HUES48 (cell line): ENCODE measurements at regions not wholly inside any gene's neighbourhood (a gene's known extent, or its start where the extent isn't known, plus 50 kb on each side); places are given as distances from the start of the nearest gene placed in this dataset.

ENCODE experiments used
- H3K27ac ChIP-seq: one replicate; pipeline ENCODE4 v1.7.0; 2013; ENCODE audit warnings: low read depth, low read length, inconsistent platforms
- H3K27me3 ChIP-seq: 2 replicates; pipeline ENCODE4 v1.6.1; 2013; ENCODE audit warnings: mild to moderate bottlenecking, low read length; ENCODE audit not compliant: control insufficient read depth, insufficient read depth
- H3K36me3 ChIP-seq: 2 replicates; pipeline ENCODE4 v1.6.1; 2013; ENCODE audit warnings: low read length; ENCODE audit not compliant: control insufficient read depth, insufficient read depth
- H3K4me1 ChIP-seq: 2 replicates; pipeline ENCODE4 v1.6.1; 2013; ENCODE audit warnings: mild to moderate bottlenecking, low read length; ENCODE audit not compliant: control insufficient read depth, insufficient read depth
- H3K4me3 ChIP-seq: 2 replicates; pipeline ENCODE4 v1.5.1; 2013; ENCODE audit warnings: mild to moderate bottlenecking, low read depth, low read length
- H3K9ac ChIP-seq: 2 replicates; pipeline ENCODE4 v1.6.1; 2013; ENCODE audit warnings: mild to moderate bottlenecking, low read depth, low read length, moderate library complexity
- H3K9me3 ChIP-seq: 2 replicates; pipeline ENCODE4 v1.6.1; 2013; ENCODE audit warnings: low read length; ENCODE audit not compliant: control insufficient read depth, insufficient read depth

DNA sequence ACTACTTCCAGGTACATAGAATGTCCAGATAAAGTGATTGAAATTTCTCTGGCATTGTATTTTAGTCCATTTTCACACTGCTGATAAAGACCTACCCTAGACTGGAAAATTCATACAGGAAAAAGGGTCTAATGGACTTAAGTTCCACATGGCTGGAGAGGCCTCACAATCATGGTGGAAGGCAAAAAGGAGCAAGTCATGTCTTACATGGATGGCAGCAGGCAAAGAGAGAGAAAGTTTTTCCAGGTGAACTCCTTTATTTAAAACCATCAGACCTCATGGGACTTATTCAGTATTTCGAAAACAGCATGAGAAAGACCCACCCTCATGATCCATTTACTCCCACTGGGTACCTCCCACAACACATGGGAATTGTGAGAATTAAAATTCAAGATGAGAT lies 1359.7 kb upstream of the RAG2 start:
- H3K27me3 ChIP-seq = no peaks in the 10 kb centered on the region
- H3K4me3 ChIP-seq = no peak overlapping the region

DNA sequence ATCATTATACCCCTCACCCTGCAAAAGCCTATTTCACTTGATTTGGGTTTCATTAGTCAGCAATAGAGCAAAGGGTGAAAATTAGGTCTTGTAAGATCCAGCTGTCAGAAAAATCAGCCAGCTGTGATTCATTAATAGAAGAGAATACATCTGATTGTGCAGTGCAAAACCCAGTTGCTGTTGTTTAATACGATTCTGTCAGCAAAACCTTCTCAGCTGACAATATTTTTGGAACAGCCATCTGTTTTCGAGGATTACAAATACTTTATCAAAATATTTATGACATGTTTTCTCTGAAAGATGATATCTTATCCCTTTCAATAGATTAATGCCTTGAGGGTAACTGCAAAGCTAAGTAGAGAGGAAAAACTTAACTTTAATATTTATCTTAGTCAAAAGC lies 1354.0 kb upstream of the RAG2 start:
- Histone ChIP-seq H3K9ac (no peak overlapping the region), H3K27me3 (no peaks in the 10 kb centered on the region), H3K27ac (no peak overlapping the region), H3K36me3 (no peaks in the 10 kb centered on the region), H3K4me3 (no peak overlapping the region), H3K4me1 (no peaks in the 10 kb centered on the region), H3K9me3 (no peaks in the 10 kb centered on the region)

More for the DNA sequence above, 1359.7 kb upstream of the RAG2 start:
- H3K36me3 ChIP-seq = no peaks in the 10 kb centered on the region
- no peaks in the 10 kb centered on the region; the same call in 1 of the 2 replicates for H3K9me3 ChIP-seq
- H3K4me1 ChIP-seq = no peaks in the 10 kb centered on the region
- H3K27ac ChIP-seq = no peak overlapping the region
- H3K9ac ChIP-seq = no peak overlapping the region

DNA sequence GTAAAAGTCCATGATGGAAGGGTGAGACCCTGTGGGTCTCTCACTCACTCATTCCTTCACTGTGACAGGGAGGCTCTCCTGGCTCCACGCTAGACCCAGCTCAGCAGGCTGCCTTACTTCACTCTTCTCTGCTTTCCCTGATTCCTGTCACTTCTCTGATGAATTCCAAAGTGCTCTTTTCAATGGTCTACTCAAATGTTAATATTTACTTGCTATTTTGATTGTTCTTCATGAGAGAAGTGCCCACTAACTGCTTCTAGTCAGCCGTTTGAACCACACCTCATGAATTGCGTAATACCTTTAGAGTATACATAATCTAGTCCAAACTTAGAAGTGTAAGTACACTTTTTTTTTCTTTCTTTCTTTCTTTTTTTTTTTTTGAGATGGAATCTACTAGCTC lies 1350.2 kb upstream of the RAG2 start:
- H3K27ac ChIP-seq = no peak overlapping the region
- H3K4me3 ChIP-seq = no peak overlapping the region
- H3K4me1 ChIP-seq = no peaks in the 10 kb centered on the region
- no peaks in the 10 kb centered on the region for H3K36me3 ChIP-seq
- H3K27me3 ChIP-seq = no peaks in the 10 kb centered on the region
- H3K9me3 ChIP-seq = no peaks in the 10 kb centered on the region; the same call in 1 of the 2 replicates
- no peak overlapping the region for H3K9ac ChIP-seq

- H3K27ac ChIP-seq = no peak overlapping the region
- H3K4me3 ChIP-seq = no peak overlapping the region
- no peaks in the 10 kb centered on the region for H3K36me3 ChIP-seq
- no peaks in the 10 kb centered on the region; the same call in 1 of the 2 replicates for H3K9me3 ChIP-seq
- H3K27me3 ChIP-seq = no peaks in the 10 kb centered on the region
- H3K4me1 ChIP-seq = no peaks in the 10 kb centered on the region
- H3K9ac ChIP-seq = no peak overlapping the region
Measured at GRCh38 chr11:37947821-37948220, 1349.8 kb upstream of the RAG2 start.

- no peak overlapping the region for H3K9ac ChIP-seq
Measured at GRCh38 chr11:37946155-37946766, 1348.2 kb upstream of the RAG2 start.

DNA sequence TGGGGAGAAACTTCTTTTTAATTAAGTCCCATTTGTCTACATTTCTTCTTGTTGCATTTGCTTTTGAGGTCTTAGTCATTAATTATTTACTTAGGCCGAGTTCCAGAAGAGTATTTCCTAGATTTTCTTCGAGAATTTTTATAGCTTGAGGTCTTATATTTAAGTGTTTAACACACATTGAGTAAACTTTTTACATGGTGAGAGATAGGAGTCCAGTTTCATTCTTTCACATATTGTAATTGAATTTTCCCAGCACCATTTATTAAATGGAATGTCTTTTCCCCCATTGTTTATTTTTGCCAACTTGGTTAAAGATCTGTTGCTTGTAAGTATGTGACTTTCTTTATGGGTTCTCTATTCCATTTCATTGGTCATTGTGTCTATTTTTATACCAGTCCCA lies 1344.0 kb upstream of the RAG2 start:
- Histone ChIP-seq H3K27me3 (no peaks in the 10 kb centered on the region), H3K4me3 (no peak overlapping the region), H3K9me3 (no peaks in the 10 kb centered on the region; the same call in 1 of the 2 replicates), H3K9ac (no peak overlapping the region), H3K4me1 (no peaks in the 10 kb centered on the region), H3K36me3 (no peaks in the 10 kb centered on the region), H3K27ac (no peak overlapping the region)

More at GRCh38 chr11:37946155-37946766, 1348.2 kb upstream of the RAG2 start:
- H3K36me3 ChIP-seq = no peaks in the 10 kb centered on the region
- no peaks in the 10 kb centered on the region; the same call in 1 of the 2 replicates for H3K9me3 ChIP-seq
- H3K4me1 ChIP-seq = no peaks in the 10 kb centered on the region
- no peak overlapping the region for H3K27ac ChIP-seq
- H3K4me3 ChIP-seq = no peak overlapping the region
- no peaks in the 10 kb centered on the region for H3K27me3 ChIP-seq

- H3K9me3 ChIP-seq = peaks cover 5% of the 10 kb centered on the region; the same call in 1 of the 2 replicates
- no peak overlapping the region for H3K27ac ChIP-seq
- H3K9ac ChIP-seq = no peak overlapping the region
- no peak overlapping the region for H3K4me3 ChIP-seq
- no peaks in the 10 kb centered on the region for H3K27me3 ChIP-seq
- no peaks in the 10 kb centered on the region for H3K4me1 ChIP-seq
- H3K36me3 ChIP-seq = no peaks in the 10 kb centered on the region
Measured at GRCh38 chr11:37929100-37929653, 1331.1 kb upstream of the RAG2 start.

- no peak overlapping the region for H3K27ac ChIP-seq
- no peaks in the 10 kb centered on the region for H3K36me3 ChIP-seq
- H3K9me3 ChIP-seq = no peaks in the 10 kb centered on the region
- no peaks in the 10 kb centered on the region for H3K4me1 ChIP-seq
- H3K4me3 ChIP-seq = no peak overlapping the region
- no peaks in the 10 kb centered on the region for H3K27me3 ChIP-seq
- no peak overlapping the region for H3K9ac ChIP-seq
Measured at GRCh38 chr11:37926772-37927171, 1328.7 kb upstream of the RAG2 start.

DNA sequence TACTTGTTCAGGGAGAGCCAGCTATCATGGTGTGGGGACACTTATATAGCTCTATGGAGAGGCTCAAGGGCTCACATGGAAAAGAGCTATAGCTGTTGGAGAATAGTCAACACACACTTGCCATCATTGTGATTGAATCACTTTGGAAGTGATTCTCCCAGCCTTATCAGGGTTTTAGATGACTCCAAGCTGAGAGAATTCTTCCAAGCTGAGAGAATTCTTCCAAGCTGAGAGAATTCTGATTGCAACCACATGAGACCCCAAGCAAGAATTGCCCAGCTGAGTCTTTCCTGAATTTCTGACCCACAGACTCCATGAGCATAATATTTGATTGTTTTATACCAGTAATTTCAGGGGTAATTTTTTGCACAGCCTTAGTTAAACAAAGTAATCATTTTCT lies 1318.3 kb upstream of the RAG2 start:
- Histone ChIP-seq H3K9ac (no peak overlapping the region), H3K27me3 (no peaks in the 10 kb centered on the region), H3K4me3 (no peak overlapping the region), H3K36me3 (no peaks in the 10 kb centered on the region), H3K27ac (no peak overlapping the region), H3K4me1 (no peaks in the 10 kb centered on the region), H3K9me3 (no peaks in the 10 kb centered on the region)

GRCh38 chr11:37914859-37915258 lies 1316.8 kb upstream of the RAG2 start:
- no peak overlapping the region for H3K27ac ChIP-seq
- no peaks in the 10 kb centered on the region for H3K27me3 ChIP-seq
- no peaks in the 10 kb centered on the region for H3K36me3 ChIP-seq
- no peaks in the 10 kb centered on the region for H3K4me1 ChIP-seq
- H3K9ac ChIP-seq = no peak overlapping the region
- no peak overlapping the region for H3K4me3 ChIP-seq
- H3K9me3 ChIP-seq = no peaks in the 10 kb centered on the region

GRCh38 chr11:37908219-37908548 lies 1310.1 kb upstream of the RAG2 start:
- no peaks in the 10 kb centered on the region for H3K4me1 ChIP-seq
- H3K27ac ChIP-seq = no peak overlapping the region
- no peaks in the 10 kb centered on the region for H3K36me3 ChIP-seq
- H3K9me3 ChIP-seq = no peaks in the 10 kb centered on the region
- no peaks in the 10 kb centered on the region for H3K27me3 ChIP-seq
- H3K4me3 ChIP-seq = no peak overlapping the region
- H3K9ac ChIP-seq = no peak overlapping the region
